Kidney tubule cell (primary cell): ENCODE measurements at regions not wholly inside any gene's neighbourhood (a gene's known extent, or its start where the extent isn't known, plus 50 kb on each side); places are given as distances from the start of the nearest gene placed in this dataset.
"Not testable (repeated sequence)": the region's sequence is repeated elsewhere in the genome, so short reads cannot be mapped to it uniquely, and the experiment has no call there.

Source experiments
- DNase-seq: peaks from one replicate; pipeline ENCODE4 v3.0.0-alpha.2; 2018; ENCODE audit warnings: low spot score

DNA sequence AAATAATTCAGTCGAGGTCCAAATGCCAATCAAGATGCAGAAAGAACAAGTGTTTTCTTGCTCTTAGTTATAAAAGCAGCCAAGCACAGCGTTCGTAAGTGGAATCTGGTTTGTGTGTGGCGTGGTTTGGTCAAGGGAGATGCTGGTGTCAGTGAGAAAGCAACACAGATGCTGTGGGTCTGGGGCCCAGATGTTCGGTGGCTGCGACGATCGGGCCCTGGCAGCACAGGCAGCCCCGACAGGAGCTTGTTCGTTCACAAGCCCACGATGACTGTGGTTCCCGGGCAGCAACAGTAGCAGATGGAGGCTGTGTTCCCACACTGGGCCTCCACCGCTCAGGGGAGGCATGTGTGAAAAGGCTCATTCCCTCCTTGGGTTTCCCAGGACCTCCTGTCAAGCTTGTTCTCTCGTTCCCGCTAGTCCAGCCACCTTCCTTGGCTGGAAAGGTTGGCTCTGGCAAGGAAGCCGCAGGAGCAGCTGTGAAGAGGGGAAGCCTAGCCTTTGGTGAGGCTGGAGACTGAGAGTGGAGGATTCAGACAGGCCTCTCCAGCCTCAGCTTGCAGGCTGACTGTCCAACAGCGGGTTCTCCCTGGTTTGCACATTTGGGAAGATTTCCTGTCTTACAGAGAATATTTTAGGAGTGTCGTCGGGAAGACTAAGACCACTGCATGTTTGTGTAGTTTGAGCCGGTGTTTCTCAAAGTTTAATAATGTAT lies 304.7 kb downstream of the QKI start:
- no peak for DNase-seq

DNA sequence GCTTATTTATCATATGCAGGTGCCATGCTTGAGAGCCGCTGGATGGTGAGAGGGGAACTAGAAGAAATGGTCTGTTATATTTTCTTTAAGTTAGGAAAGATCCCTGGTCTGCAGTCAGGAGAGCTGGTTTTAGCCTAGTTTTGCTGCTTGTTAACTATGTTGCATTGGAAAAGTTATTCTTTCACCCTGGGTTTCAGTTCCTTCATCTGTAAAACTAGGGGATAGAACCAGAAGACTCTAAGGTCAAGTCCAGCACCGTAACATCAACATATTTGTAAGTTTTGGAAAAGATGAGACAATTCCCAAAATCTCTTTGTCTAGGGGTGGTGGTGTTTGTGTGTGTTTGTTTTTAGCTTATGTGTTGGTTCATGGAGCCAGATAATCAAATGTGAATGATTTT lies 304.0 kb downstream of the QKI start:
- no peak for DNase-seq

DNA sequence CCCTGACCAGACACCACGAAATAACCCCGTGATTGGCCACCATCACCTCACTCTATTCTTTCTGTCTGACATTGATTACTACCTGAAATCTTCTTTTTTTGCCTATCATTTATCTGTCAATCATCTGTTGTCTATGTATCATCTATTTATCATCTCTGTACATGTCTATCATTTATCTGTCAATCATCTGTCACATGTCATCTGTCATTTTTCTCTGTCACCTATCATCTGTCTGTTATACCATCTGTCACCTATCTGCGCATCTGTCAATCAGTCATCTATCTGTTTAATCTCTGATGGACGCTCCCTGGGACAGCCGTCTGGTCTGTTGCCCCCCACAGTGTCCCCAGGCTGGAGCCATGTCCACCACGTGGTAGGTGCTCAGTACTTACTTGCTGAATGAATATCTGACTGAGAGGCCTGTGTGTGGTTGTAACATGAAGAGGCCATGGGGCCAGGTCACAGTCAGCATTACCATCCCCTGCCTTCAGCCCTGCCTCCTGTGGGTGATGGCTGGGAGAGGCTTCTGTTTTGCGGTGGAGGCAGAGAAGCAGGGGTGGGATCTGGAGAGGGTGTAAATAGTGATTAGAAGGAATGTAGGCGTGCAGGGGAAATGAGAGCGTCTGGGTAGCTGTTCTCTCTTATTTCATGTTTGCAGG lies 302.7 kb downstream of the QKI start:
- no peak for DNase-seq

DNA sequence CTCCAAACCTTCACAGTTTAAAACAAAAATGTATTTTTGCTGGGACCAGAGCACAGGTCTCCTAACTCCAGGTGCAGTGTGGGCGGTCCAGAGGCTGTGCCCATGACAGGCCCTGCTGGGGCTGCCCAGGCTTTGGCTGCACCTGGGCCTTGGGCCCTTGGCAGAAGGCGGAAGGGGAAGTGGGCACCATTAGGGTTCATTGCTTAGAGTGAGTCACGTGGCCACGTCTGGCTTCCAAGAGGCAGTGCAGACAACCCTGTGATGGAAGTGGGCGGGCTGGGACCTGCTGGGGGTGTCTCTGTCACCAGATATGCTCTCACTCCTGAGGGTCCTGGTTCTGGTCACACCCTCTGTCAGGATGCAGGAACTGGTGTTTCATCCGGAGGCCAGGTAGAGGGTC lies 302.2 kb downstream of the QKI start:
- DNase-seq, result peak; percentile 16

DNA sequence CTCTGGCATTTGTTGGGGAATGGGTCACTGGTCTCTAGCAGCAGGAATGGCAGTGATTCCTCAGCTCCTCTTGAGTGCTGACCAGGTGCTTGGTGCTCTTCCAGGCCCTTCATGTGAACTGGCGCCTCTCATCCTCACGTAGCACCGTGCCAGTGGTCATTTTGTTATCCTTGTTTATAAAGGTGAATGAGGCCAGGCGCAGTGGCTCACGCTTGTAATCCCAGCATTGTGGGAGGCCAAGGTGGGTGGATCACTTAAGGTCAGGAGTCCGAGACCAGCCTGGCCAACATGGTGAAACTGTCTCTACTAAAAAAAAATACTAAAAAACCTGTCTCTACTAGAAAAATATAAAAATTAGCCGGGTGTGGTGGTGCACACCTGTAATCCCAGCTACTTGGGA lies 301.3 kb downstream of the QKI start:
- no peak for DNase-seq

DNA sequence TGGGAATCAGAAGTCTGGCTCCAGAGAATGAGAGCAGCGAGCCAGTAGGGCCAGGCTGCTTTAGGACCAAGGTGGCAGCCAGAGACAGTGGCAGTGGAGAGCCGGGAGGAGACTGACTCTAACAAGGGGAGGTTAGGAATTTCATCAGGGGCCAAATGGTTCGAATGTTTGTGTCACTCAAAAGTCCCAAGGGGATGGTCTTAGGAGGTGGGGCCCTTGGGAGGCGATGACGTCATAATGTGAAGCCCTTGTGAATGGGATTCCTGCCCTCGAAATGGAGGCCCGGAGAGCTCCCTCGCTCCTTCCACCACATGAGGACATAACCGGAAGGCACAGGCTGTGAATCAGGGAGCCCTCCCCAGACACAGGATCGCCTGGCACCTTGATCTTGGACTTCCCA lies 299.7 kb downstream of the QKI start:
- DNase-seq, result no peak

DNA sequence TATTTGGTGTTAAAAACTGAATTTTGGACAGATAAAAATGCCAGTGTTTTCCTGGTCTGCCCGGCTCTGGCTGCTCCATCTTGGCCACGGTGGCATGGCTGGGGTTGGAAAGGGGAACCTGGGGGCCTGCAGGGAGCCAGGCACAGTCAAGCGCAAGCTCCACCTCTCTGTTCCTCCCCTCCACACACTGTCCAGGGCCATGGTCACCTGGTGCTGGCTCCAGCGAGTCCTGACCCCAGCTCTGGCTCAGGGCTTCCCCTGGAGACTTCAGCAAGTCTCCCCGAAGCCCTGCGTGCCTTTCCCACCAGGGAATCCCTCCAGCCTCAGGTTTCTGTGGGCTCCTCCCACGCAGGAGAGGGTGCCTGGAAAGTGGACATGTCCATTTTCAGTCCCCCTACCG lies 298.5 kb downstream of the QKI start:
- DNase-seq, result no peak

DNA sequence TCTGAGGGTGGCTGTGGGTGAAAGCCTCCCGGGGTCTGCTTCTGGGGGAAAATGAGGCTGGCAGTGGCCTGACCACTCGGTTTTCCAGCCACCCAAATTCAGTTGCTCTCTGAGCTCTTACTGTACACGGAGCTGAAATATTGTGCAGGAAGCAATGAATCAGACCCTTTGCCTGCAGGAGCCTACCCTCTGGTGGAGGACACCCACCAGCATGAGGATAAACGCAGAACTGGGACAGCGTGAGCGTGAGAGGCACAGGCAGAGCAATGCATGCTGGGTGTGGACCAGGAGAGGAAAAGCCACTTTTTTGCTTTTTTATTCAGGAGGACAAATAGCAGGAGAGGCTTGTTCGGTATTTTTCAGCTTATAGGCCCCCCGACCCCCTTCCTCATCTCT lies 298.0 kb downstream of the QKI start:
- no peak for DNase-seq

DNA sequence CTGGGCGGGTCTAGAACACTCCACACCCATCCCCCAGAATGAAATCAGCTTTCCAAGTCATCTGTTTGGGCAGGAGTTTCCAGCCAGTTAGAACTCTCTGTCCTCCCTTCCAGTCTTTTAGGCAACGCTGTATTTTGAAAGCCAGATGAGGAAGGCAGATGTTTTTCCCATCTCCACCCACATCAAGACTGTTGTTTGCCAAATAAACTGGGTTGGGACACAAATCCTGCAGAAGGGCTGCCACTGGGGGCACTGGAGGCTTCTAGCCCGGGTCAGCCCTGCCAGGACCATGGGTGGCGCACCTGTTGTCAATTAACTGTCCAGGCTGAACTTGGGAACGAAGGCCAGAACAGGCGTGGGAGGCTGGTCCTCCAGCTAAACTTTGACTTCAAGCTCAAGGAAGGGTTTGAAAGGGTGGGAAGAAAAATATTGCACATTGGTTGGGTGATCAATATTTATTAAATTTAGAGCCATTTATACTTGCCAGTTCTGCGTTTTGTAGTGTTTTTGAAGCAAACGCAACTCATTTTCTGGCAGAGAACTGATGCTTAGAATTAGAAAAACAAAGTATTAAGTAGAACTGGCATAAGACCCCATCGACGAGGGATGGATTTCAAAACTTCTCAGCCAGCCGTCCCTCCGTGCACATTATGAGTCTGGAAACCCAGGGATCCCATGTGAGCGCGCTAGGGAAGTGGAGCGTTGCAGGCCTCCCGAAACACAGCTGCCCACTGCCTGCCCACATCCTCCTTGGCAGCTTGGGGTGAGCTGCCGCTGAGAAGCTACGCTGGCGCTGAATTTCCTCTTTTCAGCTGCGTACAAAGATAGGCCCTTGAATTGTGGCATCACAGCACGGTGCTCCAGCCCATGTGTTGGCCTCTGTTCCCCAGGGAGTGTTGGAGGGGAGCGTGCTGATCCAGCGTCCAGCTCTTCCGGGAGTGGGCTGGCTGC lies 297.4 kb downstream of the QKI start:
- DNase-seq, result no peak

DNA sequence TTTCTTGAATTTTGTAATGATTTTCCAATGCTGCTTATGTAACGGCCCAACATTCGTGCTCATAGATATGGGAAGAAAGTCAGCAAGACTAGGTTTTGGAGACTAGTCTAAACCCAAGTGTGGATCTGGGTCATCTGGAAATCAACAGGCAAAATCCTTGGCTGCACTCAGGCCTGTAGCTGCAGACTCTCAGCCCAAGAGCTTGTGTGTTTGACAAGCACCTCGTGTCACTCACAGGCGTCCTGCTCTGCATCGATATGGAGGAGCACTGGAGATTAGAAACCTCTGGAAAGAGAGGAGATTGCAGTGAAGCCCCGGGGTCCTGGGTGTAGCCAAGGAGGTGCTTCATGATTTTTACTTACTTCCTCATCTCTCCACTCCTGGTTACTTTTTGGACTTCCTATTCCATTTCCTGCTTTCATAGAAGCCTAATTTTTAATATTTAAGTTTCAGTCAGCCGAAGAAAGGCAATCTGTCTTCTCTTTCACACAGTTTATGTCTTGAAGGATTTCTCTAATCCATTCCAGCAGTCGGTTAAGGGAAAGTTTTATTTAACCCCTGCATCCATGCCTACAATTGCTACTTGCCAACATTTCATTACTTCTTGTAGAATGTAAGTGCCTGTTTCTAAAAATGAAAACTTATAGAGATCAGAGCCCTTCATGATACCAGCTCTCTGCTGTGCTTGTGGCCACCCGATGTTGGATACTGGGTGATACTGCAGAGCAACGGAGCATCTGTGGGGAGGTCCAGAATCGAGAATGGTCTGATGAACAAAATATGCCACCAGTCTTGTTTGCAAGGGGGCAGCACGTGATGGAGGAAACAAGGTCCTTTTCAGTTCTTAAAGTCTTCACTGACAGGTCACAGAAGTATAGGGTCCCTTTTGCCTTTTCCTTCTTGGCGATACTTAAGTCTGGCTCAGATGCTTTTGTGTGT lies 296.3 kb downstream of the QKI start:
- DNase-seq, result no peak

DNA sequence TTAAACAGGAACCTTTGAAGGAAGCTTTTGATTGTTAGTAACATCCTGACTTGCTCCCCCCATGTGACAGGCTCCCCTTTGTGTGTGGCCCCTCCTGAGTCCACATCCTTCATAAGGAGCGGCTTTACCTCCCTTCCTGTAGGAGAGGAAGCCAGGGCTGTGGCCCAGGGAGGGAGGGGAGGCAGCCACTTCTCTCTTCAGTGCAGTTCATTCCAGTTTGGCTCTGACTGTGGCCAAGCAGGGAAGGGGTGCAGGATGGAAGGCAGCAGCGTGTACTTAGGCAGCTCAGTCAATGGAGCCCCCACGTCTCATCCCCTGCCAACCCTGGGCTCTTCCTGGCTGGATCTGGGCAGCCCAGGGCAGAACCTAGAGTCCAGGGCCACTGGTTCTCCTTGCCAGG lies 295.2 kb downstream of the QKI start:
- no peak for DNase-seq

DNA sequence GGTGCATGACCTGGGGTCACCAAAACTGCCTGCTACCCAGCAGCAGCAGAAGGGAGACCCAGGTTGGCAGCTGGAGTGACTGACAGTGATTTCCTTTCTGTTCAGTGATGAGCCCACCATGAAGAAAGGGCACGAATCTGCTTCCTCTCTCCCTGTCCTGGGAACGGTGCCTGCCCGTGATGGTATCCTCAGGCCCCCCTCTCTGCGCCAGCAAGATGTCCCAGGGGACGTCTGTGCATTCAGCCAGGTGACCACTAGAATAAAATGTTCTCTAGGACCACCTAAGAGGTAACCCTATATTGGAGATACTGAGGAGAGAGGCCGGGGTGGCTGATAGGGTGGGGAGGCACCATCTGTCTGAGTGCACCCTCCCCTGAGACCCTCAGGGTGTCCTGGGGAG lies 294.7 kb downstream of the QKI start:
- DNase-seq, result no peak

DNA sequence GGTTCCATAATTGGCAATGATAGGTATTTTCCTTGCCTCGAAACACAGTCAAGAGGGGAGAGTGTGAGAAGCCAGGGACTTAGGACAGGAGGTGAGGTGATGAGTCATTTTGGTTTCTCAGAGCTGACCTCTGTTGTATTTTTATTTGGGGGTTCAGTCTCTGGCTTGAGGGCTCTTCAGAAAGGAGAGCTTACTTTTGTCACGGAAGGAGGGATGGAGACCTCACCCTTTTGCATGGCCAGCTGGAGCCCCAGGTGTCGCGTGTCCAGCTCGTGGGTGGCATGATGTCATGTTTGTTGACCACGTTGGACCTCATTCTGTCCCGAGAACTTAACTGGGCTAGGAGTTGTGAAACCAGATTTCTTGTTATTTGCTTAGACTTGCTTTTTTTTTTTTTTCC lies 293.9 kb downstream of the QKI start:
- DNase-seq, result no peak

DNA sequence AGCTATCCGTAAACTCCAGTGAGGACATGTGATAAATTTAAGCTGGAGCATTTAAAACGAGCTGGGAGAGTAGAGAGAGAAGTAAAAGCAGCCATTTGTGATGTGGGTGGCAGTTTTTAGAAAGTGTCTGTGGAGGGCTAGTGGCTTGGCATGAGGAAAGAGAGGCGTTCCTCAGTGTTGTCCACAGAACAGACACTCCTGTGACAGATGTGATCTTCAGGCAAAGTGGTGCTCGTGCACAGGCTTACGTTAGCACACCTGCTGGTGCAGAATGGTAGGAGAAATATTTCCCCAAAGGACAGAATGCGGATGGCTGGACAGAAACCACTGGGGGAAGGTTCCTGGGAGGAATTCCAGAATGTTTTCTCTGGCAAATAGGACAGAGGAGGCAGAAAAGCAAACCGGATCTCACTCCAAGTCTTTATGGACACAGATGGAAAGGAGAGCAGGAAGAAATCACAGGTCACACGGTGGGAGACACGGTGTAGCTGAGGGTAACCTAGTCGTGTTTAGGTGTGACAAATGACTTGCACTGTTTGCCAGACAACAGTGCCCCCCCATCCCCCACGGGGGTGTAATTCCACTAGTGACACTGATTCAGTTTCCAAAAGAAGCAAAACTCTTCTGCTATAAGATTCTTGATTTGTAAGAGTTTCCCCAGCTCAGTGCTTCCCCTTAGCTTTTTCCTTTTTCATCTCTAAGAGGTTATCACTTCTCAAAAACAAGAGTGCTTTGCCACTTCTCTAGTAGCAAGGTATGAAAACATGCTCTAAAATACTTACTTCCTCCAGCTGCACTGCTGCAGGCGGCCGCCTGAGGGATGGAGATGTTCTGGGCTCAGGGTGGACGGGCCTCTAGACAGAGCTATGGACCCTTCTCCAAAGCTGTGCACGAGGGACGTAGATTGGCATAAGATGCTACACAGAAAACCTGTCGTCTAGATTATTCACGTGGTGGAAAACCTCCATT lies 293.2 kb downstream of the QKI start:
- no peak for DNase-seq

DNA sequence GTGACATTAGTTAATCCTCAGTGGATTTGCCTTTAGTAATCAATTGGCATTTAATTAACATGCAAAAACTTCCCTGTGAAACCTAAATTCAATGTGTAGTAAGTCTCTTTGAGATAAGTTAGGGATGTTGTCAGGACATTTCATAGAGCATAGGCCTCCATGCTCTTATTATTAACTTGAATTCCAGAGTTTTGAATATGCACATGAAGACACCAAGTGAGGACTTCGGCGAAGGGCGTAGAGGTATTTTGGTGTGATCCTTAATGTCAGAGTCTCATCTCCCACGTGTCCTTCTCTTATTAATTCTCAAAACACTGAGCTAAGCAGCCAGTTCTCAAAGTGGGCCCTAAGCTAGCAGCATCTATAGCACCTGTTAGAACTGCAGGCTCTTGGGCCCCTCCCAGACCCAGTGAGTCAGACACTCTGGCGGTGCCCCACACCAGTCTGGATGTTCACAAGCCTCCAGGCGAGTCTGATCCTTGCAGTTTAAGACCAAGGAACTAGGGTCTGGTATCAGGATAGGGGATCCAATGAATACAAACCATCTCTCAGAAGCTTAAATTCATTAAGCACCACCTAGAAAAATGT lies 292.1 kb downstream of the QKI start:
- DNase-seq, result no peak

DNA sequence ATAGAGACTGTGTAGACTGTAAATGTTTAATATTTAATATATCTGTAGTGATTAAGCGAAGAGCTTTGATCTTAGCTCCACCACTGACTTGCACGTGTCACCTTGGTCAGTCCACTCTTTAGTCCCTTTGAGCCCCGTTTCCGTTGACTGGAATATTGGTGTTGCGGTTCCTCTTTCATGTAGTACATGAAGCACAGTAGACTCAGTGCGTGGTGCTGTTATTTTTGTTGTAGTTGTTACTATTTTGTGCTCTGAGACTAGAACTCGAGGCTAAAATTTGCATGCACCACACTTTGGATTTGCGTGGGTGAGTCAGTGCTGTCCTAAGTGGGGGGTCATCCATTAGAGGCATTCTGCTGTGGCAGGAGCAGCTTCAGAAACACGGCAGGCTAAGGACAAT lies 291.4 kb downstream of the QKI start:
- DNase-seq, result no peak

DNA sequence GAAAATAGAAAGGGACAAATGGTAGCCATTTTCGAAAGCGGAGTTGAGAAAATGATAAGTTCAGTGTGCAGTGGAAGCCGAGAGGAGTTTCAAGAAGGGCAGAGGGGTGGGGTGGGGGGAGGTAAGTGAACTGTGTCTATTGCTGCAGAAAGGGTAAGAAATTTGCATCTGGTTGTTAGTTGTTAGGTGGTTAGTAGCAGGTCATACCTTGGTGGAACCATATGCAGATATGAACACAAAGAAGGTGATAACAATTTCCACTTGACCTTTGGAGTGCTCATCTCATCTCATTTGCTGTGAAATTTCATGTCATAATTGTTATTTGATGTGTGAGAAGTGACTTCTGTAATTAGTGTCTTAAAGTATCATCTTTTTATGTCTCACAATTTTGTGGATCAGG lies 288.2 kb downstream of the QKI start:
- no peak for DNase-seq

DNA sequence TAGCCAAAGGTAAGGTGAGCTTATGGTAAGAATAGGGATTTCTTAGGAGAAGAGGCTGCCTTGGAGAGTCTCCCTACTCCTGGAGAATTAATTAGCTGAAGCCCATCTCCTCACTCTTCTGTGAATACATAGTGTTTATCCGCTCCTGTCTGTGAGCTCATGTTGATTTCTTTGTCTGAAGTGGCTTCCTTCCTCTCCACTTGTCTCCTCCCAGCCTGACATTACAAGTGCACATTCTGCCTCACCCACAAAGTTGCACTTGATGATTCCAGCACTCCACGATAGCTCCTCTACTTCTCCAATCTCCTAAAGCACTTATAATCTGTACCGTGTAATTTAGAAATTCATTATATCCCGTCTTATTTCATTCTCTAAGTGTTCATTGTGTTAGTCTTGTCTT lies 287.2 kb downstream of the QKI start:
- DNase-seq, result no peak

DNA sequence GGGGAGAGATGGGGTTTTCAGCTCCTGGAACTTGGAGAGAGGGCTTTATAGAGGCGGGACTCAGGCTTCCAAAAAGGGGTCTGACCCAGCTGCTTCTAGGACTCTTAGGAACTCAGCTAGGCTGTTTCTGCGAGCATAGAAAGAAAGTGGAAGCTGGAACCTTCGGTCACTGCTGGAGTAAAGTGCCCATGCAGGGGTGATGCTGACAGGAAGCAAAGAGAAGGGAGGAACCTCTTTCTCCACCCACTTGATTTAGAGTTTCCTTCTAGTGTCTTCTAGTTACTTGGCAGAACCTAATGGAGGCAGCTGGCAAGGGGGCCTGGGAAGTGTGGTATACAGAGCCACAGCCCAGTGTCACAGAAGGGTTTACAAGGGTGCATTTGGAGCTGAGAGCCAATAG lies 283.6 kb downstream of the QKI start:
- no peak for DNase-seq

DNA sequence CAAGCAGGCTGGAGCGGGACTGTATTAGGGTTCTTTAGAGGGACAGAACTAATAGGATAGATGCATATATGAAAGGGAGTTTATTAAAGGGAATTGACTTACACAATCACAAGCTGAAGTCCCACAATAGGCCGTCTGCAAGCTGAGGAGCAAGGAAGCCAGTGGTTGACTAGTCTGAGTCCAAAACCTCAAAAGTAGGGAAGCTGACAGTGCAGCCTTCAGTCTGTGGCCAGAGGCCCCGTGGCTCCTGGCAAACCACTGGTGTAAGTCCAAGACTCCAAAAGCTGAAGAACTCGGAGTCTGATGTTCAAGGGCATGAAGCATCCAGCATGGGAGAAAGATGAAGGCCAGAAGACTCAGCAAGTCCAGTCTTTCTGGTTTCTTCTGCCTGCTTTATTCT lies 281.8 kb downstream of the QKI start:
- not testable (repeated sequence) for DNase-seq
